ENCODE measurements at regions not wholly inside any gene's neighbourhood (a gene's known extent, or its start where the extent isn't known, plus 50 kb on each side); places are given as distances from the start of the nearest gene placed in this dataset.

GRCh38 chr6:41448256-41448655 lies 97.9 kb upstream of the FOXP4 start:
- no peak overlapping the region for H3K4ac ChIP-seq (ENCODE audit: low read depth, low read length)
- H4K20me1 ChIP-seq (ENCODE audit: control insufficient read depth, insufficient read depth, insufficient read length): no peaks in the 10 kb centered on the region
- no peak overlapping the region for H2AFZ ChIP-seq (ENCODE audit: low read length)
- H2AK5ac ChIP-seq (ENCODE audit: insufficient read length, low read length): no peak overlapping the region
- H3K27me3 ChIP-seq (ENCODE audit: insufficient read depth, low read length): no peaks in the 10 kb centered on the region; the same call in 1 of the 2 replicates
- H3K36me3 Mint-ChIP-seq (ENCODE audit: insufficient read depth in 1 of 3, low read depth in 3 of 3): no peaks in the 10 kb centered on the region
- H3K79me1 ChIP-seq (ENCODE audit: insufficient read depth, low read depth, low read length, poor library complexity, severe bottlenecking): no peaks in the 10 kb centered on the region
- H2BK120ac ChIP-seq (ENCODE audit: low read depth, low read length, poor library complexity, severe bottlenecking): no peak overlapping the region
- H3K14ac ChIP-seq (ENCODE audit: insufficient read depth, low read length): no peak overlapping the region
- no CpG with 5 or more reads among the region's 1 CpG for WGBS (ENCODE audit: extremely low coverage, insufficient read length, low lambda C conversion rate)
- H3K23ac ChIP-seq (ENCODE audit: insufficient read length, low read depth, low read length): no peak overlapping the region
- H3K9me3 Mint-ChIP-seq: no peaks in the 10 kb centered on the region
- no peak overlapping the region for H3K4me2 ChIP-seq (ENCODE audit: insufficient read depth, insufficient read length, low read length)
- H3K4me1 ChIP-seq (ENCODE audit: insufficient read depth, low read length): peaks cover 5% of the 10 kb centered on the region; the same call in 1 of the 2 replicates
- TF ChIP-seq CTCF (conservative IDR thresholded peaks at IDR 0.05): no peak
- H3K56ac ChIP-seq (ENCODE audit: insufficient read length, low read depth, low read length): no peak overlapping the region
- H3K18ac ChIP-seq (ENCODE audit: insufficient read length, low read depth, low read length): no peak overlapping the region
- no peak for DNase-seq
- no peak overlapping the region for H4K5ac ChIP-seq (ENCODE audit: insufficient read length, low read depth, low read length)
- no peak overlapping the region for H3K27ac Mint-ChIP-seq
- H3K27ac ChIP-seq (ENCODE audit: insufficient read length, low read depth, low read length): no peak overlapping the region
- no peak overlapping the region for H4K8ac ChIP-seq (replicated peaks; ENCODE audit: insufficient read length, low read depth, low read length)
- peaks cover 39 to 40% of the 10 kb centered on the region in 2 experiments for H3K4me1 Mint-ChIP-seq
- no peak overlapping the region for H3T11ph ChIP-seq (ENCODE audit: low read length)
- no peak overlapping the region for H2BK20ac ChIP-seq (ENCODE audit: low read depth, low read length, poor library complexity, severe bottlenecking)
- no peaks in the 10 kb centered on the region for H3K79me2 ChIP-seq (ENCODE audit: insufficient read depth, low read length)
- H3K4me3 Mint-ChIP-seq: no peak overlapping the region
- H4K91ac ChIP-seq (ENCODE audit: insufficient read length, low read depth, low read length): no peak overlapping the region
- no peaks in the 10 kb centered on the region for H3K23me2 ChIP-seq (ENCODE audit: insufficient read length, low read depth, low read length, poor library complexity, severe bottlenecking)
- no peak overlapping the region for H2BK12ac ChIP-seq (ENCODE audit: insufficient read length, low read depth, low read length)
- no peaks in the 10 kb centered on the region for H3K9me3 ChIP-seq (ENCODE audit: control insufficient read depth, low read depth, low read length)
- H2BK15ac ChIP-seq (ENCODE audit: low read depth, low read length): no peak overlapping the region
- no peak overlapping the region for H3K9ac ChIP-seq (ENCODE audit: extremely low read depth, insufficient read length, low read length)
- no peak overlapping the region for H2BK5ac ChIP-seq (ENCODE audit: insufficient read length, low read length)
- peaks cover 82% of the 10 kb centered on the region for H3K27me3 Mint-ChIP-seq (ENCODE audit: low read depth)
